ENCODE measurements at regions not wholly inside any gene's neighbourhood (a gene's known extent, or its start where the extent isn't known, plus 50 kb on each side); places are given as distances from the start of the nearest gene placed in this dataset.

DNA sequence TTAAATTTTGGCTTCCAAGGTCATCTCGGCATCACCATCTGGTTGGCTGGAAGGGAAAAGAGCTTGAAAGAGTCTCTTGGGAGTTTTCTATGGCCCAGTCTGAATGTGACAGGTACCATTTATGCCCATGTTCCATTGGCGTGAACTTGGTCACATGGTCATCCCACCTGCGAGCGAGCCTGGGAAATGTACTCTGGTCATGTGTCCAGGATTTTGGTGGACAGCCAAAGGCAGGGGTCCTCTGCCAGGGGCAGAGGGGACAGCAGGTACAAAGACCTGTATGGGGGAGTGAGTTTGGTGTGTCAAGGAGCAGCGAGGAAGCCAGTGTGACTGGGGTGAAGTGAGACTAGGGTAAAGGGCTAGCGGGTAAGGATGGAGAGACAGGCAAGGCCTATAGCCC is 112.6 kb downstream of the CDC5L start:
- no peak for DNase-seq

DNA sequence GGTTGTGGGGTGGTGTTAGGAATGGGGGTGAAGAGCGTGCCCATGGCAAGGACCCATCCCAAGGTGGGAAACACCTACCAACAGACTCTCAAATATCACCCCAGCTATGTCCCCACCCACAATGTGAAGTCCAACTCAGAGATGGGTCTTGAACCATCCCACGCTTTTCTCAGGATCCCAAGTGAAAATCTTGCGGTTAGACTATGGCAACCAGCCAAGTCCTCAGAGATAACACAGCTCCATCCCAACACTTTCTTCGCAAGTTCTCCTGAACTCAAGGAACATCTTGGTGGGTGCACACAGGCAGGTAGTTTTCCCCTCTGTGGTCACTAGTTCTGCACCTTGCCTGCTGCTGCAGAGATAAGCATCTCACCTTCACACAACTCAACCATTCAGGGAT is 116.0 kb downstream of the CDC5L start:
- no peak for DNase-seq

DNA sequence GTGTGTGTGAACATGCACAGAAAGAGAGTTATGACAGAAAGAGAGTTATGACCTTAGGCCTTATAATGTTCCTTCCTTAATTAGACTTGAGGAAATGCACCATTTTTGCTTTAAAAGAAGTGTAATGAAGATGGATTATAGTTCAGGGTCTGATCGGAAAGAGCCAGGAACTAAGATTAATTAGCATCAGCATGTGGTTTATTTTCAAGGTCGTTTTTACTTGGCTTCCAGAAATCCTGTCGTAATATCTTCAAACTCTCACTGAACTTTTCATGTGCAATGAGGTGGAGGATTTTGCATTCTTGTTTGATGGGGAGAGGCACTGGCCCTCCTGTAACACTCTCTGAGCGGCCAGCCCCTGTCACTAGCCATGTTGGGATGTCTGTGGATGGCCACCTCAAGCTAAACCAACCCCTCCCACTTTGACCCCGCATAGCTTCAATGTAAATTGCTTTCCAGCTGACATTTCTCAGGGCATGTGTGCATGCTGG is 116.8 kb downstream of the CDC5L start:
- no peak for DNase-seq

DNA sequence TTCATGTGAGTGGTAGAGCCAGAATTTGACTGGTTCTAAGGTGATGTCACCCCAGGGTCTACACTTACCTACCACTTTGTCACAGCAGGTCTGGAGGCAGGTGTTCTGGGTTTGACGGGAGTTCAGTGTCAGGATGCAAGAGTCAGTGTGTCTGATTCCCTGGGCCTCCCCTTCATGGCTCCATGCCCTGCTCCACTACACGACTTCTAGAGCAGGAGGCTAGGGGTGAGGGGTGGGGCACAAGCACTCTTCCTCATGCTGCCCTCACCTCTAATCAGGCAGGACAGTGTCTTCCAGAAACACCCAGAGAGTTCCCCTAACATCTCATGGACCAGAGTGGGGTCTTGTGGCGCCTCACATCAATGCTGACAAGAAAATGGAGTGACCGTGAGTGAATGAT is 118.2 kb downstream of the CDC5L start:
- no peak for DNase-seq

DNA sequence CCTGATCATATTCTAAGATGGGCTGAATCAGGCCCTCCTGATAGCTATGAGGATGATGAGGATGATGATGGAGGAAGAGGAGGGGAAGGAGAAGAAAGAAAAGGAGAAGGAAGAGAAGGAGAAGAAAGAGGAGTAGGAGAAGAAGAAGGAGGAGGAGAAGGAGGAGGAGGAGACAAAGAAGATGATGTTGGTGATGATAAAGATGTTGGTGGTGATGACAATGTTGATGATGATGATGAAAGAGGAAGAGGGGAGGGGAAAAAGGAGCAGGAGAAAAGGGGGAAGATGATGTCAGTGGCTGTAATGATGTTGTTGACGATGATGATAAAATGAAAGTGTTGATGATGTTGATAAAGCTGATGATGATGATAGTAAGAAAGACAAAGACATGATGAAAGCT is 119.5 kb downstream of the CDC5L start:
- no peak for DNase-seq

DNA sequence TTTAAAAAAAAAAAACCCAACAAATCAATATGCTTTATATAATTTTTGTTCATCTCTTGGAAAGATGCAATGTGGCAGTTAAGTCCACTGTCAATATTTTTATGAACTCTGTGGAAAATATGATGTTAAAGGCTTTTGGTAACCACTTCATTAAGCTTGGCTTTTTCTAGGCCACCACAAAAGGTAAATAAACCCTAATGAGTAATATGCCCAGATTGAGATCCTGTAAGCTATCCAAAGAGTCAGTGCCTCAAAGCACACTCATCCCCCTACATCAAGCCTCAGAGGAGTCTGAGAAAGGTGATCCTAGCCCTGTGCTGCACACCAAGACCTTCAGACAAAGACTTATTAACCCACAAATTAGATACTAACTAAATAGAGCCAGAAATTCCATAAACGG is 121.1 kb downstream of the CDC5L start:
- no peak for DNase-seq

DNA sequence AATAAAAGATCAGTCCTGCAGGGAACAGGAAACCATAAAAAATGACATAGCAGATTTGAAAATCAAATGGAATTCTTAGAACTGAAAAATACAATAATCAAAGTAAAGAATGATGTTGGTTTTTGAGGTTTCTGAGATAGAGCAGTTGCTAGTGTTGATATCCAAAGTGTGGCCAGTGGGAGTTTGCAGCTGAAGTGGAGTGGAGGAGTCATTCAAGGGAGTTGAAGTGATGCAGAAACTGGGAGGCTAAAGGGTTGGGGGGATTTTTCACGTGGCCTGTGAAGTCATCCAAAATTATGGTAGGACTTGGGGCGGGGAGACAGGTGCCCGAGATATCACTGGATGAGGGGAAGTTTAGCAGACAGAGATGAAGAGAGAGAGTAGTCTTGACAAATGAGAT is 123.6 kb downstream of the CDC5L start:
- no peak for DNase-seq

DNA sequence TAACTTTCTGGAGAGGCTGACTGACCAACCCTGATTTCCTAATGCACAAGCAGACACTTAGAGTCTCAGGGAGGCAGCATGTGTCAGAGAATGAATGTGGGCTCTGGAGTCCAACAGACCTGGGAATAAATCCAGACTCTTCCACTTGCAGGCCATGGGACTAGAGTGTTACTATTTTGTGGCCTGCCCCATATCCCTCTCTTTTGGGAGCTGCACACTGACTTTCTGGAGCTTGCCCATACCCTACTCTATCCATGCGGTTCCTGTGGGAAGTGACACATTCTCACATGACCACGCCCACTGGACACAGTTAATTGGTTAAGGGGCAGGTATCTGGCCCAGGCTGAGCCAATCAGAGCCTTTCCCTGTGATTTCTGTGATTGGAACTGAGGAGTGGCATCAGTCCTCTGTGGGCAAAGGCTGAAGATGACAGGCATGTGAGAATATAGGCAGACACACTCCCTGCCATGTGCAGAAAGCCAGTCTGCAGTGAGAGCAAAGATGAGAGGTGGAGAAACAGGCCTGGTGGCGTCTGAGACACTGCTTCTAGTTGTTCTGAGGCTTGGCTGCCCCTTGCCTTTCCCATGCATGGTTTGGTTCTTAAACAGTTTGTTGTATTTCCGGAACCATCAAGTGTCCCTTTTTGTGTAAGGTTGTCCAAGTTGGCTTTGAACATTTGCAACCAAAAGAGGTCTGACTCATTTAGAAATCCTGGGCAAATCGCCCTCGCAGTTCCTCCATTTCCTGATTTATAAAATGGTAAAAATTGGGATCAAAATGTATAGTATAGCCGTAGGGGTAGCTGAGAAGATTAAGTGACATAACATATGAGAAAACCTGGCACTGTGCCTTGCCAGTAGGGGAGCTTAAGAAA is 125.6 kb downstream of the CDC5L start:
- no peak for DNase-seq

DNA sequence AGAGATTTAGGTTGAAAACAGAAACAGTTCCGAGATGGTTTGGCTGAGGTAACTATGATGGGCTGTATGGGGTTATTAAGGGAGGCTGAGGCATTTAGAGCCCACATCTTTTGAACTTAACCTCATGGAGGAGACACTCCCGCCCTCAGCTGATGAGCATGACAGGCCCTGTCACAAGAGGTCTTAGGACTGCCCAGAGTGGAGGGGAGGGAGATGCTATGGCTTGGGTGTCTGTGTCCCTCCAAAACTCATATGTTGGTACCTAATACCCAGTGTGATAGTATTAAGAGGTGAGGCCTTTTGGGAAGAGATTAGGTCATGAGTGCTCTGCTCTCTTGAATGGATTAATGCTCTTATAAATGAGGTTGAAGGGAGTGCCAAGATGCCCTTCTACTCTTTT is 126.6 kb downstream of the CDC5L start:
- DNase-seq = no peak

DNA sequence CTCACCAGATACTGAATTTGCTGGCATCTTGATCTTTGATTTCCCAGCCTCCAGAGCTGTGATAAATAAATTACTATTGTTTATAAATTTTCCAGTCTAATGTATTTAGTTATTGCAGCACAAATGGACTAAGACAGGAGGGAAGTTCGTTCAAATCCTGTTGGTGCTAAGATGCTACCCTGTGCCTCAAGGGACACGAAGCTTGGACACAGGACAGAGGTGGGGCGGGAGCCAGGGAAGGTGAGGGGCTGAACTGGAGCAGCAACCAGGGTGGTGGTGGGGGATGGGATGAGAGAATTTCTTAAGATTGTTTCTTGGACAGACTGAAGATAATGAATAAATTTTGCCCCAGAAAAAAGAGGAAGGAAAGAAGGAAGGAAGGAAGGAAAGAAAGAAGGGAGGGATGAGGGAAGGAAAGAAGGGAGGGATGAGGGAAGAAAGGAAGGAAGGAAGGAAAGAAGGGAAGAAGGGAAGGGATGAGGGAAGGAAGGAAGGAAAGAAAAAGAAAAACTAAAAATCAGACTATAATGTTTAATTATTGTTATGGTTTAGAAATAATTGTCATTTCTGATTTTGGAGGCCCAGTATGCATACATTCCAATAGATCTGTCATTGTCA is 127.2 kb downstream of the CDC5L start:
- no peak for DNase-seq

DNA sequence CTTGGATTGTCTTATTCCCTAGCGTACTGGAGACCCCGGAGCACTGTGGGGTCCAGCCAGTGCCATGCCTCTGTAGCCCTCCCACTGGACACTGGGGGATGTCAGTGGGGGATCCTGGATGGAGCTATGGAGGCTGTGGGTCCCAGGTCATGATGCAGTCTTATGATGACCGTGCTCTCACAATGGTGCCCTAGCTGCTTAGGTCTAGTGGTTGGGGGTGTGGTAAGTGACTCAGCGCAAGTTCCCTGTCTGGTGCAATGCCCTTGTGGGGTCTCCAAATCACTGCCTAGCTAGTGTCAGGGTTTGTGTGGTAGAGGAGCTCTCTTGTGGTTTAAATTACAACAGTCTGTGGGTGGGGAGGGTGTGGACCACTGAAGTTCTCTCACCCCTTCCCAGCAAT is 135.4 kb downstream of the CDC5L start:
- DNase-seq = no peak

DNA sequence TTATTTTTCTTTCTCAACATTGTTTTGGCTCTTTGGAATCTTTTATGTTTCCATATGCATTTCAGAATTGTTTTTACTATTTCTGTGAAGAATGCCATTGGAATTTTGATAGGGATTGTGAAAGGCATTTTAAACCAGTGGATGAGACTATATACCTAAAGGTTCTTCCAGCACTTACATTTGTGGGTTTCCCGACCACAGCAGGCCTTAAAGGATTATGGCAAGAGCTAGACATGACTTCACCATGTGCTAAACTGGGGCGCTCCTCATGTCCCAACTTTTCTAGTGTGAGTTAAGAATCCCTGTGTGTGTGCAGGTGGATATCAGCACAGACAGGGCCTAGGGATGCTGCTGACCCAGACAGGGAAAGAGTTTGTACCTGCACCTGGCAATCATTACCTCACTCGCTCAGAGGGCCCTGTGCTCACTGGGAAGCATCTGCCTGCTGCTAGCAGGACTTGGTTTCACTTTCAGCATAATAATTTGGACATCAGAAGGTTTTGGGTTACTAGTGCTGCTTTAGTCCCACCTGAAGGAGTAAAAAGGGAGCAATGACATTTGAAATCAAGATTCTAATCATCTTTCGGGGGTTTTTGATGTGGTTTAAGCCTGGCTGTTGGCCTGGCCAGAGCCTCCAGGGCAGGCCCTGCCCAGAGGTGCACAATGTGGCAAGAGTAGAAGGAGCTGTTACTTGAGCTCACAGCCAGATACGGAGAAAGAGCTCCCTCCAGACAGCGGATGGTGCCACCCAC is 137.1 kb downstream of the CDC5L start:
- DNase-seq = no peak

DNA sequence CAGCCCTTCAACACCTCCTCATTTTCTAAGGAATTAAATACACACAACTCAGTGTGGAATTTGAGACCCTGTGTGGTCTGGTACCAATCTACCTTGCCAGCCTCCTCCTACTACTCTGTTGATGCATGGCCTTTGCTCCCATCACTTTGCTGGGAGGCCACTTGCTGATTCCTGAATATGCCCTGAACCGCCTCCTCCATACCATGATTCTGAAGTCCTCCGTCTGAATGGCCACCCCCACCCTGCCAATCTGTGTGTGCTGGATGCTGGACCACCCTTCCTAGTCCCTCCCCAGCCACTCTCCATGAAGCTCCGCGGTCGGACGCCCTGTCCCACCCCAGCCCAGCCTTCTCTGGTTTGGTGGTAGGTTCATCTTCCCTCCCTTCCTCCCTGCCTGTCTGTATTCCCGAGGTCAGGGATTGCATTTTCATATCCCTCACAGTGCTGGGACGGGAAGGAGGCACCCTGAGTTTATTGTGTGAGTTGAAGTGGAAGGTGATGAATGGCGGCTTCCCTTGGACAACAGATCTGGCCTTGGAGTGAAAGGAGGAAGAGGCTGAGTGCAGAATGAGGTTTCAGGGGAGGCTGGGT is 138.3 kb downstream of the CDC5L start:
- DNase-seq = no peak

DNA sequence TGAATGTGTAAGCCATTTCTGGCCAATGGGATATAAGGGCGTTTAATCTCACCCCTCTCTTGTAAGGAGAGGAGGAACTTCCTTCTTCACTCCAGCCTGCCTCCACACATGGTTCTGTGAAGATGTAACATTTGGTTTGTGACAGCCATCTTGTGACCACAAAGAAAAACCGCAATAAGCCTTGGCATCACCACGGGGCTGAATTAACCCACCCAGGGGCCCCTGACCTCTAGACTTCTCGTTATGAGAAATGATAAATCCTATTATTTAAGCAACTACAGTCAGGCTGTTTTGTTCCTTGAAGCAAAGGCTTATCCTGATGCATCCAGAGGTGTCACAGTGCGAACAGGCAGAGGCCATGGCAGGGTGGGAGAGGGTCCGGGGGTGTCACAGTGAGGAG is 139.7 kb downstream of the CDC5L start:
- DNase-seq = peak in 1 of 2 donors; percentile 6

DNA sequence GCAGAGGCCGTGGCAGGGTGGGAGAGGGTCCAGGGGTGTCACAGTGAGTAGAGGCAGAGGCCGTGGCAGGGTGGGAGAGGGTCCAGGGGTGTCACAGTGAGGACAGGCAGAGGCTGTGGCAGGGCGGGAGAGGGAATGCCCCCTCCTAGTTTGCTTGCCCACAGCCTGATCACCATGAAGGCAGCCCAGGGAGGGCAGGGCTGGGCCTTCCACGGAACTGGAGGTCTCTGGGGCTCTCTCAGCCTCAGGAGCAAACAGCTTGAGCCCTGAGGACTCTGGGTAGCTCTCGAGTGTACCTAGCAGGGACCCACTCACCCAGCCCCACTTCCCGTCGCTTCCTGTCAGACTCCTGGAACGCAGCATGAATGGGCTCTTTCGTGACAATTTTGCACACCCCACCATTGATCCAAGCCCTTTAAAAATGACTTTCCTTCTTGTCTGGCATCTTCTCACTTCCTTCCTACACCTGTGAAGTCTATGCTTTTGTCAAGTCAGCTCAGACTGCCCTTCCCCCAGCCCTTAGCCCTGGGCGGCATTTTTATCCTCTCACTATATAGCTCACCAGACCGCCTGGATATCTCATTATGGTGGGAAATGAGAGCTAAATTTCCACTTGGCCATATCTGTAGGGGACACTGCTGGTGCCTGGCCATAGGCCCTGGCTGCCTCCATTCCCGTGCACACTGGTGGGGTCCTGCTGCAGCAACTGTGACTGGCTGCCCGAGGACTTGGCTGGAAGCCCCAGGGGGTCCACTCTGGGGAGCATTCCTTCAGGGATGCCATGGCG is 140.3 kb downstream of the CDC5L start:
- no peak for DNase-seq

DNA sequence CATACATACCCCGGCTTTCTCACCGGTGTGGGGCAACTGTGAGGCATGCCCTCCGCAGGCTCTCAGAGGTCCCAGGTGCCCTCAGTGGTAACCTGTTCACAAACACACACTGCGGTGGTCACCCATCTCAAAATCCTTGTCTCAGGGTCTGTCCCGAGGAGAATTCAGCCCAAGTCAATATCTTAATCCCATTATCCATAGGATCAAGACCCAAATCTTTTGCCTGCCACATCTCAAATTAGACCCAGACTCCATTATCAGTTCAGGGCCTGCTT is 140.8 kb downstream of the CDC5L start:
- DNase-seq = no peak

DNA sequence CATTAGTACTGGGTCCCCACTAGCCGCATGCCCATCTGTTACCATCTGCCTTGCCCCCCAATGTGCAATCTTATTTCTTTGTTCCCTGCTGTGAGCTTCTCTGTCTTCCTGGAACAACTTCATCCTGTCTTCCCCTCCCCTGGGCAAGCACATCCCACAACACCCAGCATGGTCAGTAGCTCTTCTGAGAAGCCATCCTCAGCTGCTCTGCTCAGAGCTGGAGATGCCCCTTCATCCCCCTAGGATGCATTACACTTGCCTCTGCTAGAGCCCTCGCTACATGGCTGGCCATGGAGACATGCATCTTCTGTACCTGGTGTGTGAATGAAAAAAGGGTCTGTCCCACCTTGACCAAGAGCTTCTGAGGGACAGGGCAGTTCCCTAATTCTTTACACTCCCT is 141.2 kb downstream of the CDC5L start:
- no peak for DNase-seq

DNA sequence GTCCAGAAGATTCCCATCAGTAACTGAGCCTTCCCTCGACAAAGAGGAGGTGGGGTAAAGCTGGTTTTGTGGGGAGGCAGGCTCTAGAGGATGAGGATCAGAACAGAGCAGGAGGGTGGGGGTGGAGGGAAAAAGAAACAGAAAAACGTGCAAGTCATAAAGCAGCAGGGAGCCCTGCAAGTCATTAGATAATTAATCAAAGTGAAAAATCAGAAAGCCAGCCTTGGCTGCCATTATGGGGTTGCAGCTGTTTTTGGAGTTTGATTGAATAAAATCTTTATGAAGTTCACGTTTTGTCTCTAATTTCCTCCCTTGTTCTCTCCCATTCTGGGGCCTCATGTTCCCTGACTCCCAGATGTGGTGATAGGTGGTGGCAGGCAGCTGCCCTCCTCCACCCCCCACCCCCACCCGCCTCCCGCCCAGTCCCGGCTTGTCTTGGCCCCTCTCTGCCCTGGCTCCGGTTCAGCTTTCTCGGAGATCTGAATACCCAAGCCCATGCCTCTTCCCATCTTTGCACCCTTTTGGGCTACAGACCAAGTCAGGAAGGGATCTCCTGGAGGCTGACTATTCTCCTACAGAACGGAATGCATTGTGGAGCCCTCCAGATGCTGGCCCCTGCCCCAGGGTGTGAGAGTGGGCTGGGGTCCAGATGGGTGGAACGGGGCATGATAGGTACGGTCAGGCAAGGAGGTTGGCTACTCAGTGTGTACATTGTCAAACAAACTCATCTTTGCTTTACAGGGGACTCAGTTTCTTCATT is 141.8 kb downstream of the CDC5L start:
- no peak for DNase-seq

DNA sequence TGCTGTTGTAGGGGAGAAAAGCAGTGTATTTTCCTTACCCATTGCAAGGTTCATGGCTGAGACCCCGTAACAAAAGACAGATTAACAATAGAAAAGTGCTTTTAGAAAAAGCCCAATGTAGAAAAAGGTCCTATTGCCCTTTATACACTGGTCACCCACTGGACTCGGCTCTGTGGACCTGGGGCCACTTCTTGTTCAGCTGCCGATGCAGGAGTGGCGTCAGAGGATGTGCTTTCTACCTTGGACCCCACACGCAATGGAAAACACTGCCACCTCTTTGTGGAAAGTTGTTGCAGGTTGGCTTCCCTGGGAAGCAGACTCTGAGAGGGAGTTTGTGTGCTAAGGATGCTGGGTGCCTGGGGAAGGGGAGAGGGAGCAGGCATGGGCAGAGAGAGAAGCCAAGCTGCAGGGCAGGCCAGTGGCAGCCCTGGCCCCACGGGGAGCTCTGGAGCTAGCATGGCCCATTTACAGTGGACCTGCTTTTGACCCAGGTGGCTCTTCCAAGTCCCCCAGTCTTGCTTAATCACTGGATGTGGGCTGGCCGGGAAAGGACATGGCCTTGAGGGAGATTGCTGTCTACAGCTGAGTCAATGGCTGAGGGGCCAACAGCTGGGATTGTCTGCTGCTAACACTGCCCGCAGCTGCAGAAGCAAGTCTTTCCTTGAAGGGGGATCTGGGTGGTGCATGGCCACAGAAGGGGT is 142.9 kb downstream of the CDC5L start:
- DNase-seq = no peak

DNA sequence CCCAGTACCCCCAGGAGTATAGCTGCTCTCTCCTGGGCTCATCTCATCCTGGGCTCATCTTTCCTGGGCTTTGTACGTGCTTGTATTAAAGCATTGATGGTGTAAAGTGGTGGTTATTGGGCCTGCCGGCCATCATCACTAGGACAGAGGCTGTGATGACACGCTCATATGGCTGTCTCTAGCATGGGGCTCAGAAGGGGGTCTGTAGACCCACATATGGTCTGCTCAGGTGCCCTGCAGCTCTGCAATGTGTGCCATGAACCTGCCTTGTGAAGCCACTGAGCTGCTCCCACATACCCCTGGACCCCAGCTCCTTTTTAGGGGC is 143.4 kb downstream of the CDC5L start:
- no peak for DNase-seq

DNA sequence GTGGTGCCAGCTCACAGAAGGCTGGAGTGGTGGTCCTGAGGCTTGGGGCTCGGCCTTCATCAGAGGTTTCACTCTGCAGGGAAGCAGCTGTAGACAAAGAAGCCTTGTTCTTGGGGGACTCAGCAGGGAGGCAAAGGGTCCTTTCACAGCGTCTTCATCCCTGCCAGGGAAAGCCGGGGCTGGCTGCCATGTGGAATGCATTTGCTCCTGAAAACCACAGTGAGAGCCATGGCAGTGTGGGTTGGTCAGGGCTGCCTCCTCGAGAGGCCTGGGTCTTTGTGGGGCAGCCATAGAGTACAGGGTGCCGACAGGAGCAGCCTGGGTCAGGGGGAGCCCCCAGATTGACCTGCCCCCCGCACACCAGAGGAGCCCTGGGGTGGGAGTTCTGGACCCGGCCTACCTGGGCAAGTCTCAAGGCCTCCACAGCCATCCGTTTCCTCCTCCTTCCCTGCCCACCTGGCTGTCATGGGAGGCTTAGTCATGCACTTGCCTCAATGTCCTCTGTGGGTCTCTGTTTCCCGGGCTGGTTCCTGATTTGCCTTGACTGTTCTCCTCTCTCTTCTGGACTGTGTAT is 144.0 kb downstream of the CDC5L start:
- no peak for DNase-seq
